ENCODE measurements at regions not wholly inside any gene's neighbourhood (a gene's known extent, or its start where the extent isn't known, plus 50 kb on each side); places are given as distances from the start of the nearest gene placed in this dataset.

DNA sequence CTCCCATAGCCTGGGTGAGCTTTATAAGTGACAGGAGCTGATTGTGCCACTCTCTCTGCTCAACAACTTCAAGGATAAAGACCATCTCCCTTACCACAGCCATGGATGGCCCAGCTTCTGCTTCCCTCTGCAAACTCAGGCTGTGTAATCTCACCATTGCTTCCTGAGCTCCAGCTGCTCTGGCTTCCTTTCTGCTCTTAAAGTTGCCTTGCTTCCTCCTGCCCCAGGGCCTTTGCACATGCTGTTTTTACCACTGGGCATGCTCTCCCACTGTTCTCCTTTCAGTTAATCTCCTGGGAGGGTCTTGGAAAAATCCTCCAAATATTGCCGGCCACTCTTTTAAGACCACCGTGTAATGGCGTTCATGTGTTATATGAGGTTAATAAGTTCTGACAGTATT, 265.1 kb upstream of the C16orf82 start:
- no peak for TF ChIP-seq SUZ12 (IDR thresholded peaks at IDR 0.05; ENCODE audit: extremely low read depth, insufficient read depth, insufficient read length)
- TF ChIP-seq YY1 (IDR thresholded peaks at IDR 0.05; ENCODE audit: insufficient read depth, insufficient read length): no peak

Data from NT2/D1 (cell line).